GM10266 (cell line): ENCODE measurements at regions not wholly inside any gene's neighbourhood (a gene's known extent, or its start where the extent isn't known, plus 50 kb on each side); places are given as distances from the start of the nearest gene placed in this dataset.

Experiments used
- DNase-seq: peaks from one replicate; pipeline ENCODE4 v3.0.0; 2012; ENCODE audit errors: extremely low spot score
- TF ChIP-seq, protein P1 (sequence below): IDR thresholded peaks from 2 replicates; pipeline ENCODE4 v1.5.1; 2012; ENCODE audit warnings: mild to moderate bottlenecking, low read depth; ENCODE audit not compliant: control insufficient read depth, insufficient read depth; ENCODE audit errors: missing control alignments

DNA sequence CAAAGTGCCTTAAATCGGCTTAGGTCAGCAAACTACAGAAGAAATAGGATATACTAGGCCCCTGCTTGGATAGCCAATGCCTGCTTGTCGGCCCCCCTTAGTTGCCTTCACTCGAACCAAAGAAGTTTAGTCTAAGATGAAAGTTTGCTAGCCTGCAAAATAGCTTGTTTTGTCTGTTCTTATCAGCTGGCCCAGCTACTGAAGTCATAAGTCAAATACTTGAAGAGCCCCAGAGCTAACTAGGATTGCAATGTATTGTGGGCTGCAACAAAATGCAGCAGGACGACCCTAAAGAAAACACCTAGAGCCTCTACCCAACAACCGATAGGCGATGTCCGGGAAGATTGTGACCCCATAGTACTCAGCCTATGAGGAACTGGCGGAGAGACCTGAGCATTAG is 183.5 kb upstream of the HS6ST1 start:
- TF ChIP-seq, protein P1, sequence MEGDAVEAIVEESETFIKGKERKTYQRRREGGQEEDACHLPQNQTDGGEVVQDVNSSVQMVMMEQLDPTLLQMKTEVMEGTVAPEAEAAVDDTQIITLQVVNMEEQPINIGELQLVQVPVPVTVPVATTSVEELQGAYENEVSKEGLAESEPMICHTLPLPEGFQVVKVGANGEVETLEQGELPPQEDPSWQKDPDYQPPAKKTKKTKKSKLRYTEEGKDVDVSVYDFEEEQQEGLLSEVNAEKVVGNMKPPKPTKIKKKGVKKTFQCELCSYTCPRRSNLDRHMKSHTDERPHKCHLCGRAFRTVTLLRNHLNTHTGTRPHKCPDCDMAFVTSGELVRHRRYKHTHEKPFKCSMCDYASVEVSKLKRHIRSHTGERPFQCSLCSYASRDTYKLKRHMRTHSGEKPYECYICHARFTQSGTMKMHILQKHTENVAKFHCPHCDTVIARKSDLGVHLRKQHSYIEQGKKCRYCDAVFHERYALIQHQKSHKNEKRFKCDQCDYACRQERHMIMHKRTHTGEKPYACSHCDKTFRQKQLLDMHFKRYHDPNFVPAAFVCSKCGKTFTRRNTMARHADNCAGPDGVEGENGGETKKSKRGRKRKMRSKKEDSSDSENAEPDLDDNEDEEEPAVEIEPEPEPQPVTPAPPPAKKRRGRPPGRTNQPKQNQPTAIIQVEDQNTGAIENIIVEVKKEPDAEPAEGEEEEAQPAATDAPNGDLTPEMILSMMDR: no peak

DNA sequence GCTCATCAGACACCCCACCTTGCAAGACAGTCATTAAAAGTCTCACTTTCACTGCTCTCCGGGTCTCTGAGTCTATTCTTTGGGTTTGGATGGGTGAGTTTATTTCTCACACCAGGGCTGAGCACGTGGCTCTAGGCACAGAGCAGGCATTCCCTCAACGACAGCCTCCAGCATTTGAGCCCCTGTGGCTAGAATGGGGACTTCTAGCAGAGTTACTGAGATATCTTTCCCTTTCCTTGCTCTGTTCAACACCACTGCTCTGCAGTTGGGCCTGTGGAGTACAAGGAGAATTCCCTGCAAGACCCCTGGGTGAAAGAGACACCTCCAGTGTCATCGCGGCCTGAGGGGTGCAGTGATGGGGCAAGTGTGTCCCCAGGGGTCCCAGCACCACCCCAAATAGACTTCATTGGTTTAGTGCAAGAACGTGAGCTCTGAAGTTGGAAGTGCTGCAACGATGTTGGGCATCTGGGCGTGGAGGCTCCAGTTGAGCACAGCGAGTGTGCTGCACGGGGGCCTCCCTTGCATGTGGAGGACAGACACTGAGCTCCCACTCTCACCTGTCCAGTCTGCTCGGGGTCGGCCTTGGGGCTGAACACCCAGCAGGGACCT is 184.1 kb upstream of the HS6ST1 start:
- TF ChIP-seq, protein P1: no peak
- no peak for DNase-seq

More for the DNA sequence above, 183.5 kb upstream of the HS6ST1 start:
- DNase-seq: no peak

DNA sequence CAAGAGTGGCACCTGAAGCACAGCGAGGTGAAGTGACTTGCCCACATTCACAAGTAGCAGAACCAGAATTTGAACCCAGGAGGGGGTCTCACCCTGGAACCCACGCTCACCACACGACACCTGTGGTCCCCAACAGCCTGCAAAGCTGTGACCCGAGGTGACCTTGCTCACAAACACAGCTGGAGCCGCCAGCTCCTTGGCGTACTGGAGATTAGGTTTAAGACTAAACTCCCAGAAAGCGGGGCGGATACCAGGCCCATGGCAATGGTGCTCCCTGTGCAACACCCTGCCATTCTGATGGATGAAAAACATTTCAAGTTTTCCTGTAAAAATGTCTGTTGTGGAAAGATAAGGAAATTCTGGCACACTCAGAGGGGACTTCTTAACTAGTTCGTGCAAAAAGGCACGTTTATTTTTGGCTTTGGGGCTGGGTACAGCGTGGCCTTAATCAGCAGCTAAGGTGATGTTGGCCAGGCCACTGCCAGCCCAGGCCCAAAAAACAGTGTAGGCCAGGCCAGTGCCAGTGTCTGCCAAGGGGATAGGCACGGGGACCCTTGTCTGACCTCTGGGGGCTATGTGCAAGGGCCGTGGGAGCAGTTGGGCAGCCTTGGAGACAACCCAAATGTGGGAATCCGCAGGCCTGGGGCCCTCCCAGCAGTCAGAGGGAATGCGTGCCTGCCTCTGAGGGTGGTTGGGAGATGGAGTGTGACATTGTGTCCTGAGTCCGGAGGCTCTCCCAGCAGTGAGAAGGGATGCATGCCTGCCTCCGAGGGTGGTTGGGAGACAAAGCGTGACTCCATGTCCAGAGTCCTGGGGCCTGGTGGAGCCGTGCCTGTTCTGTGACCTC is 185.0 kb upstream of the HS6ST1 start:
- DNase-seq: no peak

DNA sequence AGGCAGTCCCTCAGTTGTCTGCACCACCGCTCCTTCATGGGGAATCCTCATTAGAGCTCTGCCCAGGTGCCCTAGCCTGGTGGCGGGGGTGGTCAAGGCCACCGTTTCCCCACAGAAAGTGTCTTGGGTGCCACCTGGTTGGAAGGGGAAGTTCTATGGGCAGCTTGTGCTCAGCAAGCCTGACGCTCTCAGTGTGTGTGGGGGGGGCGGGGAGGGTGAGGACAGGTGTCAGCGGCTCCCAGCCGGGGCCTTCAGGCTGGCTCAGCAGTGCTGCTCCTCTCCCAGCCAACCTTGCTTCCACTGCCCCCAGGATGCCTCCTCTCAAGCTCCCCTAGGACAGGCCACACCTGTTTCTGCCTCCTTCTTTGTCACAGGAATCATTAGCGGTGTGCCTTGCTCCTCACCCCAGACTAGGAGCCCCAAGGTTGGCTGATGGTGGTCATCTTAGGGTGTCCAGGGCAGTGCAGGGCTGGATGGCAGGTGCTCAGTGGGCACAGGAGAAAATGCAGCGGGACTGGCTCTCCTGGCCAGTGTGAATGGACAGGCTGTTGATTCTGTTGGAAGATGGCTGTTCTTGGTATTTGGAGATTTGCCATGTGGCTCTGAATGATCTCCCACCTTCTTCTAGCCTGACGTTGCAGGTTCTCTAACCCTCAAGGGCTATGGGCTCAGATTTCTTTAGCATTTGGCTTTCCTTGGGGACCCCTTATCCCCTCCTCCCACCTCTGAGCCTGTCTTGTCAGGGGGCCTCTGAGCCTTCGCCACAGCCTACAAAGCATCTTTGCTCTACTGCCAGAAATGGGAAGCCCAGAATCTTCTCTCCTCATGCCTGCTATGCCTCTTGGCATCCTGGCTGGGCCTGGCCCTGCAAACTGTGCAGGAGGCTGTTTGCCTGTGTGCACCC is 185.8 kb upstream of the HS6ST1 start:
- no peak for DNase-seq
- TF ChIP-seq, protein P1: no peak

More for the DNA sequence above, 185.0 kb upstream of the HS6ST1 start:
- TF ChIP-seq, protein P1: no peak

DNA sequence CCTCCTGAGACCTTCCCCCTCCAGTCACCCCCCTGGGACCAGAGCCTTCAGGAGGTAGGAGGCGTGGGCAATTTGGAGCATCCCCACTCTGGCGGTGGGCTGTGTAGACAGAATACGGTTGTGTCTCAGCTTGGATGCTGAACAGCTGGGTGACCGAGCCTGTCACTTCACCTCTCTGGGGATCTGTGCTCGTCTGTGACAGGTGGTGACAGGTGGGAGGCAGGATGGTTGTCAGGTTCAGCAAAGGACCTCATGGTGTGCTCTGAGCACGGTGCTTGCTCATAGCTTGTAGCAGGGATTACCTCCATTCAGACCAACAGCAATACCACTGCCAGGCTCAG is 186.5 kb upstream of the HS6ST1 start:
- DNase-seq: no peak
- TF ChIP-seq, protein P1: no peak

DNA sequence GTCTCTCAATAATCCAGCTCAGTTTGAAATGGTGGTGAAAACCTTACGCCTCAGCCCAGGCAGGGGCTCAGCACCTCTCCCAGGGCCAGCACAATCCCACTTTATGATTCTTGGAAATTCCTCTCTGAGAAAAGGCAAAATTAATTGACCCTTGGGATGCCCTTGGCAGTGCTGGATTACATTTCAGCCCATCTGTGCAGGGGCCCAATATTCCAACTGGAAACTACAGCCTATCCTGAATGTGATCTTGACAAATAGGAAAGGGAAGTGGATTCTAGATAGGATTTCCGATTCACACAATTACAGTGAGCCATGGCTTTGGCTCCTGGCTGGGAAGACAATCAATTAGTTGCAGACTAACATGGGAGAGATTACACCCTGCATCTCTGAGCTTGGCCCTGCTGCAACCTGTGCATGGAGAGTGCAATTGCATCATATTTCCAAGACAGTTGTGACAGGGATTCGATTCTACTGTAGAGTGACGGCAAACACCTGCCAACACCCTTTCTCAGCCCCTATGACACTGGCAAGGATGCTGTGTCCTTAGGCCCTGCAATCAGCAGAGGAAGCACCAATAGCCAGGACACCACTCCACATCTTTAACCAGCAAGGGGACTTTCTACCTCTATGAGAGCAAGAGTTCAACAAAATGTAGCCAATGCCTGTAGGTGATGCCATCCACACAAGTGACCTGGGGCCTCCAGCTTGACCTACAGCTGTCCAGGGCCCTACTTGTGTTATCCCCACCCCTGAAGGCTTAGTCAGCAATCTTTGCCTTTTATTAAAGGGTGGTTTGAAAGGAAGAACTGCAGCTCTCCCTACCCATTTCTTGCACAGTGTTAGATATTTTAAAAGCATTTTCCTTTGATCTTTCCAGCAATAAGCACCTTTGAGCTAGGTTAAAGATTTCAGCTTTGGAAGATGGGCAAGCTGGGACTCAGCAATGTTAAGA is 187.2 kb upstream of the HS6ST1 start:
- TF ChIP-seq, protein P1: no peak

More for the DNA sequence above, 187.2 kb upstream of the HS6ST1 start:
- no peak for DNase-seq
